GM23248 (cell line): ENCODE measurements at regions not wholly inside any gene's neighbourhood (a gene's known extent, or its start where the extent isn't known, plus 50 kb on each side); places are given as distances from the start of the nearest gene placed in this dataset.

Experiments used
- DNase-seq: peaks from one replicate; pipeline ENCODE4 v3.0.0-alpha.2; 2015
- H2AFZ ChIP-seq: fragments of 200-600 bp; sonication (generic); 2 replicates; pipeline ENCODE4 v1.6.1; 2016; ENCODE audit warnings: antibody characterized with exemption
- H3F3A ChIP-seq: fragments of 200-600 bp; sonication (generic); 2 replicates; pipeline ENCODE4 v1.6.1; 2016; ENCODE audit warnings: mild to moderate bottlenecking, antibody characterized with exemption, mixed run types; ENCODE audit not compliant: insufficient read depth
- H3K27ac ChIP-seq: fragments of 200-600 bp; sonication (generic); 2 replicates; pipeline ENCODE4 v1.5.1; 2016; ENCODE audit warnings: mild to moderate bottlenecking
- H3K27me3 ChIP-seq: fragments of 200-600 bp; sonication (generic); replicated peaks from 2 replicates; pipeline ENCODE4 v1.6.1; 2016; ENCODE audit warnings: mild to moderate bottlenecking; ENCODE audit not compliant: insufficient read depth
- H3K36me3 ChIP-seq: fragments of 200-600 bp; sonication (generic); 2 replicates; pipeline ENCODE4 v1.6.1; 2016; ENCODE audit warnings: low read depth, mild to moderate bottlenecking
- H3K4me1 ChIP-seq: fragments of 200-600 bp; sonication (generic); 2 replicates; pipeline ENCODE4 v1.6.1; 2016; ENCODE audit warnings: mild to moderate bottlenecking; ENCODE audit not compliant: insufficient read depth
- H3K4me2 ChIP-seq: fragments of 200-600 bp; sonication (generic); one replicate; pipeline ENCODE4 v1.6.1; 2016; ENCODE audit warnings: mild to moderate bottlenecking; ENCODE audit not compliant: unreplicated experiment
- H3K4me3 ChIP-seq: fragments of 200-600 bp; sonication (generic); 2 replicates; pipeline ENCODE4 v1.5.1; 2016; ENCODE audit warnings: mild to moderate bottlenecking
- H3K79me2 ChIP-seq: fragments of 200-600 bp; sonication (generic); 2 replicates; pipeline ENCODE4 v1.6.1; 2016; ENCODE audit warnings: mild to moderate bottlenecking; ENCODE audit not compliant: insufficient read depth
- H3K9ac ChIP-seq: fragments of 200-600 bp; sonication (generic); 2 replicates; pipeline ENCODE4 v1.6.1; 2016; ENCODE audit warnings: mild to moderate bottlenecking
- H3K9me2 ChIP-seq: fragments of 200-600 bp; sonication (generic); 2 replicates; pipeline ENCODE4 v1.6.1; 2016; ENCODE audit warnings: mixed run types, mild to moderate bottlenecking, moderate library complexity; ENCODE audit not compliant: insufficient read depth
- H3K9me3 ChIP-seq: fragments of 200-600 bp; sonication (generic); one replicate; pipeline ENCODE4 v1.6.1; 2017; ENCODE audit warnings: low read depth
- H4K20me1 ChIP-seq: fragments of 200-600 bp; sonication (generic); 2 replicates; pipeline ENCODE4 v1.6.0; 2016; ENCODE audit not compliant: insufficient read depth
- EZH2 ChIP-seq: fragments of 200-600 bp; sonication (generic); IDR thresholded peaks from 2 replicates; pipeline ENCODE4 v1.6.1; 2018; ENCODE audit warnings: antibody characterized with exemption, mild to moderate bottlenecking; ENCODE audit not compliant: insufficient read depth, poor library complexity, severe bottlenecking
- EZH2phosphoT487 ChIP-seq: fragments of 200-600 bp; sonication (generic); IDR thresholded peaks from 2 replicates; pipeline ENCODE4 v1.6.1; 2018; ENCODE audit warnings: antibody characterized with exemption, moderate library complexity, mild to moderate bottlenecking, low read depth; ENCODE audit not compliant: insufficient read depth
- WGBS, 2 experiments: methylation state at CpG; one replicate each; pipeline ENCODE4 v1.1.6; 2015 to 2017; ENCODE audit warnings: low lambda C conversion rate in 2 of 2, low coverage in 1 of 2; ENCODE audit errors: missing lambda C conversion rate in 2 of 2; 5-methylcytosine and 5-hydroxymethylcytosine counted together
- in situ Hi-C: fragments of 300-500 bp; cut with MboI; formaldehyde crosslinking; loops from 2 replicates; pipeline ENCODE4 v1.15.0; 2020

GRCh38 chr4:38466401-38466800 lies 197.6 kb upstream of the KLF3 start:
- no peak overlapping the region for H3K27ac ChIP-seq
- H3K36me3 ChIP-seq = no peaks in the 10 kb centered on the region
- no peaks in the 10 kb centered on the region for H3K9me3 ChIP-seq
- no peaks in the 10 kb centered on the region for H3K9me2 ChIP-seq
- TF ChIP-seq EZH2 (no peak), EZH2phosphoT487 (no peak)
- H3K4me2 ChIP-seq = no peak overlapping the region
- H3K27me3 ChIP-seq = no peaks in the 10 kb centered on the region
- H3K9ac ChIP-seq = no peak overlapping the region
- no peaks in the 10 kb centered on the region for H4K20me1 ChIP-seq
- no peaks in the 10 kb centered on the region for H3K4me1 ChIP-seq
- H3K79me2 ChIP-seq = no peaks in the 10 kb centered on the region
- in situ Hi-C loops = no loop called here
- DNase-seq = peak; percentile 15
- 92 to 100% methylated on average over 1 of the region's 1 CpG for WGBS, 2 experiments
- no peak overlapping the region for H2AFZ ChIP-seq
- no peaks in the 10 kb centered on the region for H3F3A ChIP-seq
- no peak overlapping the region for H3K4me3 ChIP-seq

- no peaks in the 10 kb centered on the region for H4K20me1 ChIP-seq
- WGBS, 2 experiments = 23 to 26% methylated on average over 1 of the region's 1 CpG
- TF ChIP-seq EZH2phosphoT487 (no peak), EZH2 (no peak)
- H3K4me3 ChIP-seq = no peak overlapping the region
- H3K4me1 ChIP-seq = no peaks in the 10 kb centered on the region
- H2AFZ ChIP-seq = no peak overlapping the region
- no peaks in the 10 kb centered on the region for H3K36me3 ChIP-seq
- no peaks in the 10 kb centered on the region for H3K9me3 ChIP-seq
- H3K79me2 ChIP-seq = no peaks in the 10 kb centered on the region
- in situ Hi-C loops = no loop called here
- DNase-seq = no peak
- H3F3A ChIP-seq = no peaks in the 10 kb centered on the region
- no peak overlapping the region for H3K27ac ChIP-seq
- H3K4me2 ChIP-seq = no peak overlapping the region
- H3K9me2 ChIP-seq = no peaks in the 10 kb centered on the region
- no peaks in the 10 kb centered on the region for H3K27me3 ChIP-seq
- H3K9ac ChIP-seq = no peak overlapping the region
Observed at GRCh38 chr4:38467296-38467695, 196.7 kb upstream of the KLF3 start.

GRCh38 chr4:38468339-38468866 lies 195.6 kb upstream of the KLF3 start:
- no peaks in the 10 kb centered on the region for H3F3A ChIP-seq
- WGBS, 2 experiments = 31 to 34% methylated on average over 3 of the region's 3 CpGs
- no peak overlapping the region for H2AFZ ChIP-seq
- no peaks in the 10 kb centered on the region for H3K79me2 ChIP-seq
- H3K4me3 ChIP-seq = no peak overlapping the region
- no peaks in the 10 kb centered on the region for H4K20me1 ChIP-seq
- H3K27ac ChIP-seq = no peak overlapping the region
- H3K4me1 ChIP-seq = no peaks in the 10 kb centered on the region
- H3K27me3 ChIP-seq = no peaks in the 10 kb centered on the region
- H3K9ac ChIP-seq = no peak overlapping the region
- no peak for TF ChIP-seq EZH2
- TF ChIP-seq EZH2phosphoT487 = no peak
- H3K9me2 ChIP-seq = no peaks in the 10 kb centered on the region
- no peaks in the 10 kb centered on the region for H3K36me3 ChIP-seq
- no peak for DNase-seq
- no peaks in the 10 kb centered on the region for H3K9me3 ChIP-seq
- H3K4me2 ChIP-seq = no peak overlapping the region
- in situ Hi-C loops = no loop called here

GRCh38 chr4:38469410-38469809 lies 194.6 kb upstream of the KLF3 start:
- in situ Hi-C loops = no loop called here
- Histone ChIP-seq H3K36me3 (no peaks in the 10 kb centered on the region), H3K27me3 (no peaks in the 10 kb centered on the region), H3K9me2 (no peaks in the 10 kb centered on the region), H3K4me2 (no peak overlapping the region), H4K20me1 (no peaks in the 10 kb centered on the region), H3K79me2 (no peaks in the 10 kb centered on the region), H3K4me3 (no peak overlapping the region), H3K9me3 (no peaks in the 10 kb centered on the region), H3K4me1 (no peaks in the 10 kb centered on the region), H3K27ac (no peak overlapping the region), H2AFZ (no peak overlapping the region), H3F3A (no peaks in the 10 kb centered on the region), H3K9ac (no peak overlapping the region)
- WGBS, 2 experiments = 50 to 70% methylated on average over 3 of the region's 3 CpGs
- DNase-seq = no peak
- TF ChIP-seq EZH2phosphoT487 = no peak
- TF ChIP-seq EZH2 = no peak

- Histone ChIP-seq H4K20me1 (no peaks in the 10 kb centered on the region), H3K9me2 (no peaks in the 10 kb centered on the region), H3K79me2 (no peaks in the 10 kb centered on the region), H3K27ac (no peak overlapping the region), H3K27me3 (no peaks in the 10 kb centered on the region), H3K4me1 (no peaks in the 10 kb centered on the region), H3K9me3 (no peaks in the 10 kb centered on the region), H2AFZ (no peak overlapping the region), H3K4me2 (no peak overlapping the region), H3F3A (no peaks in the 10 kb centered on the region), H3K9ac (no peak overlapping the region), H3K4me3 (no peak overlapping the region), H3K36me3 (no peaks in the 10 kb centered on the region)
- 46 to 56% methylated on average over 2 of the region's 2 CpGs for WGBS, 2 experiments
- in situ Hi-C loops = no loop called here
- TF ChIP-seq EZH2phosphoT487 (no peak), EZH2 (no peak)
- no peak for DNase-seq
Observed at GRCh38 chr4:38470735-38471262, 193.2 kb upstream of the KLF3 start.
